GM12892 (cell line): ENCODE measurements at regions not wholly inside any gene's neighbourhood (a gene's known extent, or its start where the extent isn't known, plus 50 kb on each side); places are given as distances from the start of the nearest gene placed in this dataset.

ENCODE experiments used
- POLR2A ChIP-seq: IDR thresholded peaks from 2 replicates; pipeline ENCODE4 v1.6.1; 2011; ENCODE audit warnings: low read depth, low read length, control low read depth
- POLR2AphosphoS5 ChIP-seq: IDR thresholded peaks from 2 replicates; pipeline ENCODE4 v1.6.1; 2011; ENCODE audit warnings: low read depth, low read length, control low read depth

DNA sequence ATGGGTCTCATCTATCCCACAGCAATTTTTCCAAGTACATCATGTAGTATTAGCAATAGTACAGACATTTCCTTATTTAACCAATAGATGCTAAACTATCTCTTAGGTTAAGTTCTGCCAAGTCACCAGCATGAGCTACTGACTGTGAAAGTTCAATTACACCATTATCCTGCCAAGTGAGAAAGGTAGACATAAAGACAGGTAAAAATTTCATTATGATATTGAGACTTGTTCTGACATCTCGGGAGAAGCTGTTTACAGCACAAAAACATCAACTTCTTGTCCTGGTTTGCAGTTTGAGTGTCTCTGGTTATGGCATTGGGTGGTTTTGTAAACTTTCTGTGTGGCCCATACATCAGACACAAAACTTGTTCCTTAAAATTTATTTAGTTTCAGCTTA lies 622.4 kb upstream of the PCDH10 start:
- no peak for TF ChIP-seq POLR2A
- no peak for TF ChIP-seq POLR2AphosphoS5
